PFSK-1 (cell line): ENCODE measurements at regions not wholly inside any gene's neighbourhood (a gene's known extent, or its start where the extent isn't known, plus 50 kb on each side); places are given as distances from the start of the nearest gene placed in this dataset.

Experiments used
- FOXP2 ChIP-seq: optimal IDR thresholded peaks from 2 replicates; pipeline ENCODE3; 2011; ENCODE audit warnings: borderline replicate concordance, control low read depth, inconsistent platforms; ENCODE audit not compliant: insufficient read depth; ENCODE audit errors: extremely low read length, extremely low read depth
- POLR2AphosphoS5 ChIP-seq: IDR thresholded peaks from 2 replicates; pipeline ENCODE4 v1.6.1; 2012; ENCODE audit warnings: low read depth, mild to moderate bottlenecking, control low read depth, low read length, moderate library complexity
- SIN3A ChIP-seq: IDR thresholded peaks from 2 replicates; pipeline ENCODE4 v1.6.1; 2012; ENCODE audit warnings: mild to moderate bottlenecking, low read length, moderate library complexity, borderline replicate concordance; ENCODE audit not compliant: insufficient read depth
- TAF1 ChIP-seq: IDR thresholded peaks from 2 replicates; pipeline ENCODE4 v1.6.1; 2012; ENCODE audit warnings: low read length, control low read depth, borderline replicate concordance; ENCODE audit not compliant: insufficient read depth
- TF ChIP-seq, protein P1 (sequence below), 2 experiments: IDR thresholded peaks; 2 replicates each; pipeline versions ENCODE4 v1.6.1 to v1.8.0; 2011 to 2012; ENCODE audit warnings: low read depth in 2 of 2, low read length in 2 of 2, control low read depth in 1 of 2, inconsistent platforms in 1 of 2, mild to moderate bottlenecking in 1 of 2, moderate library complexity in 1 of 2; ENCODE audit not compliant: insufficient read depth in 1 of 2

DNA sequence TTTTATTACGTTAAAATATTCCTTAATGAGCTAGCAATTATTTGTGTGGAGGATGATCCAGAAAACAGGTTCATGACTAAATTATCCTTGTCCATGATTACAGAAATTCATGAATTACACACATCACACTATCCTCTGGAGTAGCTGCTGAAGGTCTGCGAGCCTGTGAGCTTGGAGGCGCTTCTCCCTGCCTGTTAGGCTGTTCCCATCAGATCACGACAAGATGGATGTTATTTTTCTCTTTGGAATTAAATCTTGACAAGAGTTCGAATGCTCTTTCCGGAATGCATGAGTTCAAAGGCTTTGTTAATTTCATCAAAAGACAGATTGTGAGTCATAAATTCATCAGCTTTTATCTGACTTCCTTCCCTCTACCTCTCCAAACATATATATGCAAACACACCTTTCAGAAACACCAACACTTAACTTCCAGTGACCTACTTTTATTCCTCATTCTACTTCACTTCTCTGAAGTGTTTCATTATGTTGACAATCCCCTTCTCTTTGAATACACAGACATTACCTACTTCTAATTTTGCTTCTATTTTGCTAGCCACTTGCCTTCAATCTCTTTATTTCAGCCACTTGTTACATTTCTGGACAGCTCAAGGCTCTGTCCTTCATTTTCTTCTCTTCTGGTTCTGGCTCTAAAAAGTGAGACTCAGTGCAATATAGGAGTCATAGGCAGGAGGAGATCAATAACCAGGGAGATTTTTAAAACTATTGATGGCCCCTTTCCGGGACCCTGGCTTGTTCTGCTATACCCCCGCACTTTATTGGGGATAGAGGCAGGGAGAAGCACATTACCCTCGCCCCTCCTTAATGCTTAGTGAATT is 274.6 kb downstream of the BTG1 start:
- TF ChIP-seq, protein P1, sequence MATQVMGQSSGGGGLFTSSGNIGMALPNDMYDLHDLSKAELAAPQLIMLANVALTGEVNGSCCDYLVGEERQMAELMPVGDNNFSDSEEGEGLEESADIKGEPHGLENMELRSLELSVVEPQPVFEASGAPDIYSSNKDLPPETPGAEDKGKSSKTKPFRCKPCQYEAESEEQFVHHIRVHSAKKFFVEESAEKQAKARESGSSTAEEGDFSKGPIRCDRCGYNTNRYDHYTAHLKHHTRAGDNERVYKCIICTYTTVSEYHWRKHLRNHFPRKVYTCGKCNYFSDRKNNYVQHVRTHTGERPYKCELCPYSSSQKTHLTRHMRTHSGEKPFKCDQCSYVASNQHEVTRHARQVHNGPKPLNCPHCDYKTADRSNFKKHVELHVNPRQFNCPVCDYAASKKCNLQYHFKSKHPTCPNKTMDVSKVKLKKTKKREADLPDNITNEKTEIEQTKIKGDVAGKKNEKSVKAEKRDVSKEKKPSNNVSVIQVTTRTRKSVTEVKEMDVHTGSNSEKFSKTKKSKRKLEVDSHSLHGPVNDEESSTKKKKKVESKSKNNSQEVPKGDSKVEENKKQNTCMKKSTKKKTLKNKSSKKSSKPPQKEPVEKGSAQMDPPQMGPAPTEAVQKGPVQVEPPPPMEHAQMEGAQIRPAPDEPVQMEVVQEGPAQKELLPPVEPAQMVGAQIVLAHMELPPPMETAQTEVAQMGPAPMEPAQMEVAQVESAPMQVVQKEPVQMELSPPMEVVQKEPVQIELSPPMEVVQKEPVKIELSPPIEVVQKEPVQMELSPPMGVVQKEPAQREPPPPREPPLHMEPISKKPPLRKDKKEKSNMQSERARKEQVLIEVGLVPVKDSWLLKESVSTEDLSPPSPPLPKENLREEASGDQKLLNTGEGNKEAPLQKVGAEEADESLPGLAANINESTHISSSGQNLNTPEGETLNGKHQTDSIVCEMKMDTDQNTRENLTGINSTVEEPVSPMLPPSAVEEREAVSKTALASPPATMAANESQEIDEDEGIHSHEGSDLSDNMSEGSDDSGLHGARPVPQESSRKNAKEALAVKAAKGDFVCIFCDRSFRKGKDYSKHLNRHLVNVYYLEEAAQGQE (IDR thresholded peaks at IDR 0.05; ENCODE audit: insufficient read depth in 1 of 2, low read depth in 2 of 2, low read length in 2 of 2): no peak
- TF ChIP-seq TAF1: no peak
- TF ChIP-seq SIN3A: no peak
- no peak for TF ChIP-seq POLR2AphosphoS5
- TF ChIP-seq FOXP2: no peak
